C4-2B (cell line): ENCODE measurements at regions not wholly inside any gene's neighbourhood (a gene's known extent, or its start where the extent isn't known, plus 50 kb on each side); places are given as distances from the start of the nearest gene placed in this dataset.

ENCODE experiments used
- H3K27ac ChIP-seq: fragments of 450-650 bp; 2 replicates; pipeline ENCODE4 v1.5.1; 2017
- ZFX ChIP-seq: fragments of 450-650 bp; IDR thresholded peaks from 2 replicates; pipeline ENCODE4 v1.6.1; 2017
- TF ChIP-seq, protein P1 (sequence below): fragments of 450-650 bp; conservative IDR thresholded peaks from 2 replicates; pipeline ENCODE4 v1.5.1; 2017; ENCODE audit warnings: mild to moderate bottlenecking

GRCh38 chr14:76948213-76948947 is 80.1 kb downstream of the IRF2BPL start:
- H3K27ac ChIP-seq: peak overlapping the region; percentile 75
- no peak for TF ChIP-seq ZFX
- TF ChIP-seq, protein P1, sequence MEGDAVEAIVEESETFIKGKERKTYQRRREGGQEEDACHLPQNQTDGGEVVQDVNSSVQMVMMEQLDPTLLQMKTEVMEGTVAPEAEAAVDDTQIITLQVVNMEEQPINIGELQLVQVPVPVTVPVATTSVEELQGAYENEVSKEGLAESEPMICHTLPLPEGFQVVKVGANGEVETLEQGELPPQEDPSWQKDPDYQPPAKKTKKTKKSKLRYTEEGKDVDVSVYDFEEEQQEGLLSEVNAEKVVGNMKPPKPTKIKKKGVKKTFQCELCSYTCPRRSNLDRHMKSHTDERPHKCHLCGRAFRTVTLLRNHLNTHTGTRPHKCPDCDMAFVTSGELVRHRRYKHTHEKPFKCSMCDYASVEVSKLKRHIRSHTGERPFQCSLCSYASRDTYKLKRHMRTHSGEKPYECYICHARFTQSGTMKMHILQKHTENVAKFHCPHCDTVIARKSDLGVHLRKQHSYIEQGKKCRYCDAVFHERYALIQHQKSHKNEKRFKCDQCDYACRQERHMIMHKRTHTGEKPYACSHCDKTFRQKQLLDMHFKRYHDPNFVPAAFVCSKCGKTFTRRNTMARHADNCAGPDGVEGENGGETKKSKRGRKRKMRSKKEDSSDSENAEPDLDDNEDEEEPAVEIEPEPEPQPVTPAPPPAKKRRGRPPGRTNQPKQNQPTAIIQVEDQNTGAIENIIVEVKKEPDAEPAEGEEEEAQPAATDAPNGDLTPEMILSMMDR: no peak

- H3K27ac ChIP-seq: peak overlapping the region; percentile 75
- no peak for TF ChIP-seq ZFX
- TF ChIP-seq, protein P1: no peak
These were observed 80.7 kb downstream of the IRF2BPL start for GRCh38 chr14:76947838-76948184.

GRCh38 chr14:76947078-76947837 is 81.2 kb downstream of the IRF2BPL start:
- peak overlapping the region; percentile 75 for H3K27ac ChIP-seq
- TF ChIP-seq, protein P1: peak; percentile 85
- peak; percentile 52; the same call in 1 of the 2 replicates for TF ChIP-seq ZFX

- peak overlapping the region; percentile 75 for H3K27ac ChIP-seq
- TF ChIP-seq ZFX: no peak
- TF ChIP-seq, protein P1: no peak
These were observed 81.8 kb downstream of the IRF2BPL start for GRCh38 chr14:76946753-76947077.

- no peak for TF ChIP-seq ZFX
- TF ChIP-seq, protein P1: no peak
These were observed 85.4 kb downstream of the IRF2BPL start for GRCh38 chr14:76943072-76943471.

GRCh38 chr14:76941946-76942805 is 86.3 kb downstream of the IRF2BPL start:
- no peak overlapping the region for H3K27ac ChIP-seq
- TF ChIP-seq, protein P1: no peak
- TF ChIP-seq ZFX: no peak

More at GRCh38 chr14:76943072-76943471, 85.4 kb downstream of the IRF2BPL start:
- H3K27ac ChIP-seq: no peak overlapping the region
